ENCODE measurements at regions not wholly inside any gene's neighbourhood (a gene's known extent, or its start where the extent isn't known, plus 50 kb on each side); places are given as distances from the start of the nearest gene placed in this dataset.

- Histone ChIP-seq H3F3A (ENCODE audit: low read depth) (no peaks in the 10 kb centered on the region), H3K79me2 (ENCODE audit: insufficient read depth, low read length) (no peaks in the 10 kb centered on the region), H3K9ac (ENCODE audit: low read depth, low read length, poor library complexity, severe bottlenecking) (no peak overlapping the region), H3K9me3 (ENCODE audit: insufficient read depth, low read depth, low read length) (peaks cover 27% of the 10 kb centered on the region; the same call in 1 of the 2 replicates), H4K20me1 (ENCODE audit: insufficient read depth, low read length, poor library complexity, severe bottlenecking) (no peaks in the 10 kb centered on the region), H3K4me2 (ENCODE audit: low read depth, low read length, poor library complexity, severe bottlenecking) (no peak overlapping the region), H2AFZ (ENCODE audit: low read length) (no peak overlapping the region), H3K4me1 (ENCODE audit: insufficient read depth, low read length, poor library complexity, severe bottlenecking) (no peaks in the 10 kb centered on the region), H3K9me2 (replicated peaks; ENCODE audit: low read depth, low read length) (no peaks in the 10 kb centered on the region), H3K27me3 (ENCODE audit: insufficient read depth, low read length, poor library complexity, severe bottlenecking) (no peaks in the 10 kb centered on the region), H3K4me3 (ENCODE audit: low read length, poor library complexity, severe bottlenecking) (no peak overlapping the region), H3K36me3 (ENCODE audit: insufficient read depth, low read length) (no peaks in the 10 kb centered on the region)
- TF ChIP-seq EZH2phosphoT487 (IDR thresholded peaks at IDR 0.05; ENCODE audit: borderline replicate concordance) (no peak), CTCF (conservative IDR thresholded peaks at IDR 0.05; ENCODE audit: low read length) (no peak)
Measured at GRCh38 chr11:134545521-134545920, 133.5 kb upstream of the B3GAT1 start.

GRCh38 chr11:134544095-134544815, 132.2 kb upstream of the B3GAT1 start:
- Histone ChIP-seq H3K9ac (ENCODE audit: low read depth, low read length, poor library complexity, severe bottlenecking) (no peak overlapping the region), H3K4me2 (ENCODE audit: low read depth, low read length, poor library complexity, severe bottlenecking) (no peak overlapping the region), H3K79me2 (ENCODE audit: insufficient read depth, low read length) (no peaks in the 10 kb centered on the region), H3F3A (ENCODE audit: low read depth) (no peaks in the 10 kb centered on the region), H4K20me1 (ENCODE audit: insufficient read depth, low read length, poor library complexity, severe bottlenecking) (no peaks in the 10 kb centered on the region), H3K4me3 (ENCODE audit: low read length, poor library complexity, severe bottlenecking) (no peak overlapping the region), H3K9me3 (ENCODE audit: insufficient read depth, low read depth, low read length) (peaks cover 27% of the 10 kb centered on the region; the same call in 1 of the 2 replicates), H3K36me3 (ENCODE audit: insufficient read depth, low read length) (no peaks in the 10 kb centered on the region), H2AFZ (ENCODE audit: low read length) (no peak overlapping the region), H3K27me3 (ENCODE audit: insufficient read depth, low read length, poor library complexity, severe bottlenecking) (no peaks in the 10 kb centered on the region), H3K4me1 (ENCODE audit: insufficient read depth, low read length, poor library complexity, severe bottlenecking) (no peaks in the 10 kb centered on the region), H3K9me2 (replicated peaks; ENCODE audit: low read depth, low read length) (no peaks in the 10 kb centered on the region)
- no peak for TF ChIP-seq CTCF (conservative IDR thresholded peaks at IDR 0.05; ENCODE audit: low read length)
- TF ChIP-seq EZH2phosphoT487 (IDR thresholded peaks at IDR 0.05; ENCODE audit: borderline replicate concordance), result no peak

- no peaks in the 10 kb centered on the region for H3K36me3 ChIP-seq (ENCODE audit: insufficient read depth, low read length)
- TF ChIP-seq EZH2phosphoT487 (IDR thresholded peaks at IDR 0.05; ENCODE audit: borderline replicate concordance) (no peak), CTCF (conservative IDR thresholded peaks at IDR 0.05; ENCODE audit: low read length) (no peak)
Measured at GRCh38 chr11:134543645-134544044, 131.6 kb upstream of the B3GAT1 start.

More at GRCh38 chr11:134543645-134544044, 131.6 kb upstream of the B3GAT1 start:
- Histone ChIP-seq H3K9me3 (ENCODE audit: insufficient read depth, low read depth, low read length) (peaks cover 27% of the 10 kb centered on the region; the same call in 1 of the 2 replicates), H3F3A (ENCODE audit: low read depth) (no peaks in the 10 kb centered on the region), H3K79me2 (ENCODE audit: insufficient read depth, low read length) (no peaks in the 10 kb centered on the region), H3K9me2 (replicated peaks; ENCODE audit: low read depth, low read length) (no peaks in the 10 kb centered on the region), H3K9ac (ENCODE audit: low read depth, low read length, poor library complexity, severe bottlenecking) (no peak overlapping the region), H3K4me2 (ENCODE audit: low read depth, low read length, poor library complexity, severe bottlenecking) (no peak overlapping the region), H2AFZ (ENCODE audit: low read length) (no peak overlapping the region), H4K20me1 (ENCODE audit: insufficient read depth, low read length, poor library complexity, severe bottlenecking) (no peaks in the 10 kb centered on the region), H3K4me3 (ENCODE audit: low read length, poor library complexity, severe bottlenecking) (no peak overlapping the region), H3K4me1 (ENCODE audit: insufficient read depth, low read length, poor library complexity, severe bottlenecking) (no peaks in the 10 kb centered on the region), H3K27me3 (ENCODE audit: insufficient read depth, low read length, poor library complexity, severe bottlenecking) (no peaks in the 10 kb centered on the region)

Data from Loucy (cell line).